ENCODE measurements at regions not wholly inside any gene's neighbourhood (a gene's known extent, or its start where the extent isn't known, plus 50 kb on each side); places are given as distances from the start of the nearest gene placed in this dataset.
A peak's percentile ranks its signal among the peaks of the same experiment; 100 is the strongest.

DNA sequence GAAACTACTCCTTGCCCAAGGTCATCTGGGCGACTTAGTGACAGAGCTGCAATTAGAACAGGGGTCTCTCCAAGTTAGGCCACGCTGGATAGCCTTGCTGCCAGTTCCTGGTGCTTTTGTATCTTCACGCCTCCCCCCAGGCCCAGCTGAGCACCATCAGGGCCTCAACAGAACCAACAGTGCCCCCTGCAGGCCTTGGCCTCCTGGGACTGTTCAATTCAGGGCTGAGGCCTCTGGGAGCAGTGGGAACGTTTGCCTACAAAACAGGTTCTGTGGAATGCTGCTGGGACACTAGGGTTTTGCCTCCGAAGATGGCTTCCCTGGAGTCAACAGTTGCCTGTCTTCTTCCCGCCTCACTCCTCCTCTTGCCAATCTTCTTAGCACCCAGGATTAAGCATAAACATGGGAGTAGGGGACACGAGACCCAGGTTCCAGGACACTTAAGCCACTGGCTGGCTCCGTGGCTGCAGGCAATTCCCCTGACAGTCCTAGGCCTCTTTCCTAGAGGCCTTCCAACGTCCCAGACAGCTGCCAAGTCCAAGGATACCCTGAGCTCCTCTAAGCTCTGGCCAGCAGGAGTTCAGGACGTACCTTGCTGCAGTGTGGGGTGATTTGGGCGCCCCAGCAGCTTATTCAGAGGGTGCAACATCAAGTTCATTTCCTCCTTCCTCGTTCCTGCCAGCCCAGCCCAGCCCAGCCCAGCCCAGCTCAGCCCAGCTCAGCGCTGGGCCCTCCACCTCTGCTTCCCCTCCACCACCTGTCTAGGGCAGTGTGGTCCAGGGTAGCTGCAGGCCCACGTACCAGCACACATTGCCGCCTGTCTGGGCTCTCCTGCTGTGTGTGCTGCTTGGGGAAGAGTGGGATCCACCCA is 246.6 kb upstream of the RPL38 start:
- Histone ChIP-seq H2BK20ac (ENCODE audit: low read length) (no peak overlapping the region), H2BK120ac (replicated peaks; ENCODE audit: low read depth, low read length) (no peak overlapping the region), H4K5ac (ENCODE audit: insufficient read length, low read depth, low read length) (no peak overlapping the region), H3K4me3 (ENCODE audit: extremely low read depth in 1 of 4, insufficient read depth in 2 of 4, low read depth in 3 of 4, low read length in 4 of 4) (no peak overlapping the region), H3K23me2 (ENCODE audit: low read depth, low read length) (peaks cover 25% of the 10 kb centered on the region; the same call in 1 of the 2 replicates), H3K27ac (ENCODE audit: low read depth, low read length) (no peak overlapping the region; the same call in 1 of the 2 replicates), H3K18ac (ENCODE audit: extremely low read depth, low read length) (no peak overlapping the region), H3K4ac (replicated peaks; ENCODE audit: insufficient read length, low read depth, low read length) (no peak overlapping the region), H3K56ac (replicated peaks; ENCODE audit: insufficient read length, low read depth, low read length) (no peak overlapping the region), H3K4me2 (ENCODE audit: insufficient read depth in 1 of 2, low read depth in 2 of 2, low read length in 2 of 2) (0 out of 4 replicates have a peak overlapping the region, but pooled peaks of 1 of the 2 experiments have one; percentile 26), H3K4me1 (replicated peaks in 1 of 4; ENCODE audit: control insufficient read depth in 3 of 4, insufficient read depth in 4 of 4, low read length in 3 of 4) (peaks cover 0 to 8% (median 6%) of the 10 kb centered on the region in 4 experiments; a peak in 5 of 7 replicates), H4K20me1 (replicated peaks in 1 of 2; ENCODE audit: control insufficient read depth in 1 of 2, insufficient read depth in 2 of 2, low read length in 2 of 2) (peaks cover 0 to 9% of the 10 kb centered on the region in 2 experiments), H3K9me3 (ENCODE audit: insufficient read depth in 2 of 2, low read depth in 1 of 2, low read length in 1 of 2) (peaks cover 8 to 12% of the 10 kb centered on the region in 2 experiments; a peak in 3 of 4 replicates), H2AFZ (ENCODE audit: low read length) (peak overlapping the region; percentile 97), H3K14ac (ENCODE audit: insufficient read length) (no peak overlapping the region), H3K27me3 (replicated peaks in 1 of 4; ENCODE audit: control insufficient read depth in 3 of 4, extremely low read depth in 1 of 4, insufficient read depth in 3 of 4, low read length in 3 of 4) (peaks cover 0 to 17% (median 13%) of the 10 kb centered on the region in 4 experiments; a peak in 6 of 7 replicates), H3K23ac (ENCODE audit: insufficient read length) (no peak overlapping the region), H2BK12ac (ENCODE audit: low read depth, low read length) (no peak overlapping the region), H2BK15ac (ENCODE audit: low read length) (peak overlapping the region; percentile 76; the same call in 1 of the 2 replicates), H3K79me1 (ENCODE audit: low read depth, low read length) (no peaks in the 10 kb centered on the region), H2BK5ac (ENCODE audit: low read depth, low read length) (no peak overlapping the region), H2AK5ac (ENCODE audit: low read depth, low read length) (no peak overlapping the region), H3K36me3 (ENCODE audit: control insufficient read depth in 2 of 4, insufficient read depth in 4 of 4, low read length in 3 of 4) (no peaks in the 10 kb centered on the region), H4K8ac (ENCODE audit: extremely low read depth, insufficient read depth, low read length) (no peak overlapping the region), H4K91ac (replicated peaks; ENCODE audit: insufficient read length, low read length) (no peak overlapping the region), H3K9ac (replicated peaks in 1 of 4; ENCODE audit: extremely low read depth in 1 of 4, low read depth in 3 of 4, low read length in 3 of 4) (no peak overlapping the region), H3K79me2 (ENCODE audit: control insufficient read depth in 1 of 2, insufficient read depth in 2 of 2, low read length in 2 of 2) (no peaks in the 10 kb centered on the region)
- POLR2A ChIA-PET (ENCODE audit: partially characterized antibody): interaction anchor here (1.3 kb wide), 2 partner anchors 9 to 136 kb away, joined by 3 to 4 read pairs; no protein-coding TSS in a partner anchor
- CTCF ChIA-PET (ENCODE audit: partially characterized antibody): interaction anchor here (0.6 to 4.0 kb wide), 26 partner anchors 8 to 1062 kb away, joined by 3 to 18 read pairs (median 4); no protein-coding TSS in a partner anchor
- WGBS, 2 experiments (ENCODE audit: extremely low coverage in 1 of 2, insufficient coverage in 1 of 2, insufficient read length in 1 of 2, insufficient replicate concordance in 2 of 2, low coverage in 1 of 2, low lambda C conversion rate in 2 of 2, missing lambda C conversion rate in 1 of 2): 72% methylated on average over 13 of the region's 15 CpGs; no CpG with 5 or more reads in 1 of the 2 experiments
- DNase-seq (ENCODE audit: low read depth in 1 of 2, low spot score in 2 of 2) (peak; percentile 59 to 94), FAIRE-seq (peak; percentile 75)
- TF ChIP-seq SRF (IDR thresholded peaks at IDR 0.05; ENCODE audit: low read depth, low read length) (no peak), EZH2 (IDR thresholded peaks at IDR 0.05; ENCODE audit: low read depth, low read length, severe bottlenecking) (no peak), SP1 (IDR thresholded peaks at IDR 0.05; ENCODE audit: low read depth, low read length) (peak; percentile 24; the same call in 1 of the 2 replicates), SUZ12 (IDR thresholded peaks at IDR 0.05; ENCODE audit: low read length) (no peak), POU5F1 (IDR thresholded peaks at IDR 0.05; ENCODE audit: low read depth, low read length) (no peak), BRCA1 (IDR thresholded peaks at IDR 0.05; ENCODE audit: low read depth, low read length) (no peak), POLR2AphosphoS5 (IDR thresholded peaks at IDR 0.05; ENCODE audit: low read depth, low read length) (no peak)
- TF ChIP-seq, protein P1, sequence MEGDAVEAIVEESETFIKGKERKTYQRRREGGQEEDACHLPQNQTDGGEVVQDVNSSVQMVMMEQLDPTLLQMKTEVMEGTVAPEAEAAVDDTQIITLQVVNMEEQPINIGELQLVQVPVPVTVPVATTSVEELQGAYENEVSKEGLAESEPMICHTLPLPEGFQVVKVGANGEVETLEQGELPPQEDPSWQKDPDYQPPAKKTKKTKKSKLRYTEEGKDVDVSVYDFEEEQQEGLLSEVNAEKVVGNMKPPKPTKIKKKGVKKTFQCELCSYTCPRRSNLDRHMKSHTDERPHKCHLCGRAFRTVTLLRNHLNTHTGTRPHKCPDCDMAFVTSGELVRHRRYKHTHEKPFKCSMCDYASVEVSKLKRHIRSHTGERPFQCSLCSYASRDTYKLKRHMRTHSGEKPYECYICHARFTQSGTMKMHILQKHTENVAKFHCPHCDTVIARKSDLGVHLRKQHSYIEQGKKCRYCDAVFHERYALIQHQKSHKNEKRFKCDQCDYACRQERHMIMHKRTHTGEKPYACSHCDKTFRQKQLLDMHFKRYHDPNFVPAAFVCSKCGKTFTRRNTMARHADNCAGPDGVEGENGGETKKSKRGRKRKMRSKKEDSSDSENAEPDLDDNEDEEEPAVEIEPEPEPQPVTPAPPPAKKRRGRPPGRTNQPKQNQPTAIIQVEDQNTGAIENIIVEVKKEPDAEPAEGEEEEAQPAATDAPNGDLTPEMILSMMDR (IDR thresholded peaks at IDR 0.05; ENCODE audit: control extremely low read depth in 1 of 3, insufficient read depth in 1 of 3, low read depth in 1 of 3, low read length in 3 of 3): peak; percentile 82 to 94 (median 93)
